T-helper 2 cell (primary cell): ENCODE measurements at regions not wholly inside any gene's neighbourhood (a gene's known extent, or its start where the extent isn't known, plus 50 kb on each side); places are given as distances from the start of the nearest gene placed in this dataset.
"Not testable (repeated sequence)": the region's sequence is repeated elsewhere in the genome, so short reads cannot be mapped to it uniquely, and the experiment has no call there.

Experiments used
- DNase-seq, 5 experiments: peaks; one replicate each; pipeline versions ENCODE4 v3.0.0 to v3.0.0-alpha.2; 2012 to 2022

DNA sequence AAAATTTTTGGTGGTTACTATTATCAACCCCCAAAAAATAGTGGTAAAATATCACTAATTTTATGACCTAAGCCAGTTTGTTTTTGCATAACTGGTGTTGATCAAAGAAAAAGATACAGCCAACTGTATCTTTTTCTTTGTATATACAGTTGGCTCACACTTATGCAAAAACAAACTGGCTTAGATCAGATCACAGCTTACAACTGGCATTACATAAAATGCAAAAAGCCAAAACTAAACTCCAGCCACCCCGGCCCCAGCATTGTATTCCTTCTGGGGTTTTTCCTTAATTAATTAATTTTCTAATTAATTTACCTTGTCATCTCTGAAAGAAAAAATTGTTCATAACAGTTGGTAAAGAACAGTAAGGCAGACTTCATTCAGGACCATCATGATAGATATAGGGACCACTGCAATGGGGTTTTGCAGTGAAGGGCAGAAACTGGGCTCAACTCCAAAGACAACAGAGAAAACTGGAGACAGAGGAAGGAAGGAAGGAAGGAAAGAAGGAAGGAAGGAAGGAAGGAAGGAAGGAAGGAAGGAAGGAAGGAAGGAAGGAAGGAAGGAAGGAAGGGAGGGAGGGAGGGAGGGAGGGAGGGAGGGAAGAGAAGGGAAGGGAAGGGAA lies 202.1 kb downstream of the HNRNPD start:
- DNase-seq, result no peak

DNA sequence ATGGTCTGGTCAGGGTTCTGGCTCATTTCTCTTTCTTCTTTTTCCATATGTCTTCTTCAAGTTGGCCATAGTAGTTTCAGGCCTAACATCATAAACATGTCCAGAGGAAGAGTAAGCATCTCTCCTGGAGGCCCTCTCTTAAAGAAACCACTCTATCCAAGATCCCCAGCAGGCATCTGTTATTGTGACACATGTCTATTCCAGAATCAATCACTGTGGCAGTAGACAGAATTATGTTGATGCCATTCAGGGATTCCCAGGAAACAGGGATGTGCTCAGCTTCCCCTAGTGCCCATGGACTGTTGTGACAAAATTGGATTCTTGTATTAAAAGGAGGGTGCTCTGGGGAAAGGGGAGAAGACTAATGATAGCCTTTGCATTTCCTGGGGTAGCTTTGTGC lies 224.0 kb downstream of the HNRNPD start:
- no peak for DNase-seq

DNA sequence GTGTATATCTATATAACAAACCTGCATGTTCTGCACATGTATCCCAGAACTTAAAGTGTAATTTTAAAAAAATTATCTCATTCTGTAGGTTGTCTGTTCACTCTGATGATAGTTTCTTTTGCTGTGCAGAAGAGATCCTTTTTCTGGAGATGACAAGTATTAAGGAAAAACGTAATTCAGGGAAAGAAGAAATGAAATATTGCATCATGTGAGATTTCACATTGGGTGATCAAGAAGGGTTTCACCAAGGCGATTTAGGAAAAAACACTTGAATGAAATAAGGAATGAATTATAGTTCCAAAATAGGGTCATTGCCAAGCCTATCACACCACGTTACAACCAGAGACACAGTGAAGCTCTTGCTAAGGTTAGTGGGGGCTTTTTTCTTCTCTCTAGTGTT lies 227.9 kb downstream of the HNRNPD start:
- DNase-seq, result no peak

DNA sequence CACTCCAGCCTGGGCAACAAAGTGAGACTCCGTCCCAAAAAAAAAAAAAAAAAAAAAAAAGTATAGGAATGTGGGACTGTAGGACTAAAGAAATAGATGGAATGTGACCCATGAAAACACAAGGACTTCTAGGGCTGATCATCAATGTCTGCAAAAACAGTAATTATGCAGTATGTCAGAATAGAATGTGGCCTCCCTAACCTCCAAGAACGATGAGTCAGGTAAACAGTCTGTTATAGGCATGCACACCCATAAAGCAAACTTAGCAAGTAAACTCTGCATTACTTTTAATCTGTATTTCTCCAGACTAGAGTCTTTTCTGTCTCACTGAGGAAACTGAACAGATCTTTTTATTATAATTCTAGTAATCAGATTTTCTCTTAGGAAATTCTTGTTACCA lies 233.4 kb downstream of the HNRNPD start:
- DNase-seq, result no peak

DNA sequence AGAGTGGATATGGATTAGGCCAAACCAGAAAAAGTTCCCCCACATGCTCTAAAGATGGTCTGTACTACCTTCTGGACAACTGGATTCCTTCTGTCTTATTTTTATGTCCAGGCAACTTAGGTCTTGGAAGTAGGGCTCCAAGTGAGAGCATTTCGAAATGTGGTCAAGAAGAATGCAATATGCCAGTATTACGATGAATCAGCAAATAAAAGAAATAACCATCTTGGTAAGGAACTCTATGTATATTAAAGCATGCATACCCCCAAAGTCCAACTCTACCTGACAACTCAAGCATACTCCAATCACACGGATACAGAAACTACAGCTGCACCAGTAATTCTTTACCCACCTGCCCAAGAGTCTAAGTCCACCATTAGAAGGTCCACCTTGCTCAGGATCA lies 234.5 kb downstream of the HNRNPD start:
- no peak for DNase-seq

DNA sequence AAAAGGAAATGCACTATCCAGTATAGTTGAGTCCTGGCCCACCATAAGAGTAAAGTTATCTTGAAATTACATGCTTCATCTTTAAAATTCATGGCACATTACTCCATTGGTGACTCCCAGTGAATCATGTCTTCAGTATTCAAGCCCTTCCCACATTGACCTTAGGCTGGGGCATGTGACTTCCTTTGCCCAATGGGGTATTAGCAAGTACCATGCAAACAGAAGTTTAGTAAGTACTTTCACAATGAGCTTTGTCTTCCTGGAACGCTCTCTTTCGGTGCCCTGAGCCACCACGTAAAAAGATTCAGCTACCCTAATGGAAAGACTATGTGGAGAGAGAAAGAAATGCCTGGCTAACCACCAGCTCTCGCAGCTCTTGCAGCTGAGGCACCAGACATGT lies 235.4 kb downstream of the HNRNPD start:
- peak in 1 of 5 experiments; percentile 31 for DNase-seq

DNA sequence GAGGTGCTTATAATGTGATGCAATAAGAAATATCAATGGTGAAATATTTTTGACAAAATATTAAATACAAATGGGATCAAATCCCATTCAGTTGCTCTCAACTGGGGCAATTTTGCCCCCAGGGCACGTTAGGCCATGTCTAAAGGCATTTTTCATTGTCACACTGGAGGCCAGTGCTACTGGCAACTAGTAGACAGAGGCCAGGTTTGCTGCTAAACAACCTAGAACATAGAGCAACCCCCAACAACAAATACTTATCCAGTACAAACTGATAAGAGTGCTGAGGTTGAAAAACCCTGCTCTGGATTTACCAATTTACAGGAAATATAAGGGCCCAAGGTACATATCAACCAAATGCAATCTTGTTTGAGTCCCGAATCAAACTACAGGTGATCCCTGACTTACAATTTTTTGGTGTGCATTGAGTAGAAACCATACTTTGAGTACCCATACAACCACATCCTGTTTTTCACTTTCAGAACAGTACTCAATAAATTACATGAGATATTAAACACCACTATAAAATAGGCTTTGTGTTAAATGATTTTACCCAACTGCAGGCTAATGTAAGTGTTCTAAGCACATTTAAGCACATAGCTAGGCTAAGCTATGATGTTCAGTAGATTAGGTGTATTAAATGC lies 237.5 kb downstream of the HNRNPD start:
- peak in 1 of 5 experiments; percentile 69 for DNase-seq

DNA sequence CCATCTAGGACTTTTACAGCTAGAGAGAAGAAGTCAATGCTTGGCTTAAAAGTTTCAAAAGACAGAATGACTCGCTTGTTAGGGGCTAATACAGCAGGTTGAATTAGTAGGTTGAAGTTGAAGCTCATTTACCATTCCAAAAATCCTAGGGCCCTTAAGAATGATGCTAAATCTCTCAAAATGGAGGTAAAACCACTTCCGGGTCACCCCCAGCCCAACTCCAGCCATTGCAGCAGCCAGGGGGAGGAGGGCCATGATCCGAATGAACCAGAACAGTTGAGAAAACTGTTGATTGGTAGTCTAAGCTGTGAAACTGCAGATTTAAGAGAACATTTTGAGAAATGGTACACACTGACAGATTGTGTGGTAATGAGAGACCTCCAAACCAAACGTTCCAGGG lies 245.4 kb downstream of the HNRNPD start:
- no peak for DNase-seq

DNA sequence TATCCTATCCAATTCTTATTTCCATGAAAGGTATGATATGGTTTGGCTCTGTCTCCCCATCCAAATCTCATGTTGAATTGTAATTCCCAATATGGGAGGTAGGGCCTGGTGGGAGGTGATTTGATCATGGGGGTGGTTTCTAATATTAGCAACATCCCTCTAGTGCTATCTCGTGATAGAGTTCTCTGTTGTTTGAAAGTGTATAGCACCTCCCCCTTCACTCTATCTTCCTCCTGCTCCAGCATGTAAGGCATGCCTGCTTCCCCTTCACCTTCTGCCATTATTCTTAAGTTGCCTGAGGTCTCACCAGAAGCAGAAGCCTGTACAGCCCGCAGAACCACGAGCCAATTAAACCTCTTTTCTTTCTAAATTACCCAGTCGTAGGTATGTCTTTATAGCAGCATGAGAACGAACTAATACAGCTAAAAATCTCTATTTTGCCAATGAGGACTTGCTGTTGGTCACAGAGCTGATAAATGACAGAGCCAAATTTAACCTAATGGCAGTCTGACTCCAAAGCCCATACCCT lies 247.2 kb downstream of the HNRNPD start:
- no peak for DNase-seq

DNA sequence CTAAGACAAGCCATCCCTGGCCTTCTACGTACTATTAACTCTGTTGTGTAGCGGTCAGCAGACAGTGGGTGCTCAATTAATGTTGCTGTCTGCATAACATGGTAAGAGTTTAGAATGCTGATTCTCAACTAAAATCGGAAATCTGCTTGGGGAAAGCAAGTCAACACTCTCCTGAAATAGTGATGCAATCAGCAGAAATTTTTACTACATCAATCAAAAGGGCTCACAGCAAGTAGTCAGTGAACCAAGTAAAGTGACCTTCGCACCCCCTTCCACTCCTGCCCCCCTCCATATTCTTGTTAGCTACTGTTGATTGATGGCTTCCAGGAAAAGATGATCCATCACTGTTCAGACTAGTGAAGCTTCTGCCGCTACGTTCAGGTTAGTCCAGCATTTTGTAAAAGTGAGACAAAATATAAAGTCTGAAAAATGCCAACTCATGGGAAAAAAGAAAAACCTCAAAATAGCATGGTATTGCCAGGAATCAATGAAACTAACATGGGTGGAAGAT lies 247.9 kb downstream of the HNRNPD start:
- no peak for DNase-seq

DNA sequence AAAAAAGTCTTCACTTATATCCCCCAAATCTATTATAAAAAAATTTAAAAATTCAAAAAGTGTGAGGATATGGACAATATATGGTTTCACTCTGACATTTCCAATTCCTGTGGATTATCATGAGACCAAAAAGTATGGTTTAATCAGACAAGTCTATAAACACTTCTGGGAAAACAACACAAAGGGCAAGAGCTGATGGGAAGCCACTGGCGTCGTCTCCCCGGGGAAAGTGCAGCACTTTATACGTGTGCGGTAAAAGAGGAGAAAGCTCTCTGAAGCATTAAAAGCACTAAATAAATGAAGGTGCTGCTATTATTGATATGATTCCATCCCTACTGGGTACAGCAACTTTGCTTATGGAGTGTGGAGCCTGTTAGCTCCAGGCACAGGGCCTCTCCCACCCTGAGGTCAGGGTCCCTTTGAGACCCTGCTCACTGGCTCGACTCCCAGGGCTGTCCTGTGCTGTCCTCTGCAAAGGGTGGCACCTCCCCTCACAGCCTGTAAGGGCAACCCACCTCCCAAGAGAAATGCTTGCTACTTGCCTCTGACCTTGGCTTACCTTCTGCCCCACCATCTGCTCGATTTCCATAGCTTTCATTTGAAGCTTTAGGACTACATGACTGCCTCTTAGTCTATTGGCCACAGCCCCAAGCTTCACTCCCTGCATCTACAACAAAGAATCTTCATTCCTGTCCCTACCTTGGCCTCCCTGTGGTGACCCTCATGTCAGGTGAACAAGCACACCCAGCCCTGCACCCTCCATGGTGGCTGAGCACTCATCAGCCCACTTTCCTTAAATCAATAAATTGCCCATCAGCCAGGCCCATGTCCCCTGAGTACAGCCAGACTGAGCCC lies 248.6 kb downstream of the HNRNPD start:
- no peak for DNase-seq

DNA sequence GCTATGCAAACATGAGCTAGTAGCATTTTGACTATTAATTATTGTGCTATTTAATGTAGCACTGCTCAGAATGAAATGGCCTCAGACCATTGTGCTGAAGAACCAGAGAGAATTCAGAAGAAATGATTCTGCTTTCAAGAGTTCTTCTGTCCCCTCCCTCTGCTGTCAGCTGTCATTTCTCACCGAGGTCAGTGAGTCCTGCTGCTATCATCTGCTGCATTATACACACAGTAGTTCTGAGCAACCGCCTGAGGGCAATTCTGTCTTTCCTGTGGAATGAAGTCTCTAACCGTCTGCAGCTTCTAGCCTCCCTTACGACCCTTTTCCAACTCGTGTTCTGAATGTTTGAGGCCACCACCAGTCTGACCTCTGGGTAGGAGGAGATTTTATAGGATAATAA lies 249.4 kb downstream of the HNRNPD start:
- DNase-seq, result no peak

DNA sequence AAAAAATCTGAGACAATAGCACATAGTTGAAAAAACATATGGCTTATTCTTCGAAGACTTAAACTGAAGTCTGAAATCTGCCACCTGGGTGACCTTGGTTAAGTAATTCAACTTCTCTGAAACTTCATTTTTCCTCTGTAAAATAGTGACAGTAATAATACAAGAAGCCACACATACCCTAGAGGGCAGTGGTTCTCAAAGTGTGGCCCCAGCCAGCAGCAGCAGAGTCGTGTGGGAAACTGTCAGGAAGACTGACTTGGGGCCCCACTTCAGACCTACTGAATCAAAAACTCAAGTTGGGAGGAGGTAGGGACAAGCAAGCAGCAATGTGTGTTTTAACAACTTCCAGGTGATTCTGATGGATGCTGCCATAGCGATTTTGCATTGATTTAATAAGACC lies 249.9 kb downstream of the HNRNPD start:
- DNase-seq, result no peak

DNA sequence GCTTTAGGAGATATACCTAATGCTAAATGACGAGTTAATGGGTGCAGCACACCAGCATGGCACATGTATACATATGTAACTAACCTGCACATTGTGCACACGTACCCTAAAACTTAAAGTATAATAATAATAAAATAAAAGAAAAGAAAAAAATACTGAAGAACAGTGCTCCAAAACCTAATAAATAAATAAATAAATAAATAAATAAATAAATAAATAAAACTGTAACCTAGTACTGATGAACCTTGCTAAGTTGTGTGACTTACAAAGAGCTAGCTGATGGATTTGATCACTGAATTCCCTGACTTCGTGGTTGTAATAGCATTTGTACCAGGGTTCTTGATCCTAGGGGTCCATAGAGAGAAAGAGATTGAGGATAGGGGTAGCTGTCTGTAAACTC lies 258.6 kb downstream of the HNRNPD start:
- not testable (repeated sequence) for DNase-seq

DNA sequence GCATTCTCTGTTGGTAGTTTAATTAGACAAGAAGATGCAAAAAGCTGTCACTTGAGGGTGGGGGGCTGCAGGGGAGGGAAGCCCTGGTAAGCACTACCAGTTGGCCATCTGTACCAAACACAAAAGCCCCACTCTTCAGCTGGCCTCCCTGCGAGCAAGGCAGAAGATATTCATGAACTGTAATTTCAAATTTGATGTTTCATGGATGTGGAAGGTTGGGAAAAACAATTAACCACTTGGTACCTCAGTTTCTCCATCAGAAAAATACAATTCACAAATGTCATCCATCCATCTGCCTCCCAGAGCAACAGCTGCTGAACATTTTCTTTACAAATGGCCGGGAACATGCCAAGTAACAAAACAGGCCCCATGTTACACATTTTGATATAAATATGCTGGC lies 265.3 kb downstream of the HNRNPD start:
- DNase-seq, result no peak

DNA sequence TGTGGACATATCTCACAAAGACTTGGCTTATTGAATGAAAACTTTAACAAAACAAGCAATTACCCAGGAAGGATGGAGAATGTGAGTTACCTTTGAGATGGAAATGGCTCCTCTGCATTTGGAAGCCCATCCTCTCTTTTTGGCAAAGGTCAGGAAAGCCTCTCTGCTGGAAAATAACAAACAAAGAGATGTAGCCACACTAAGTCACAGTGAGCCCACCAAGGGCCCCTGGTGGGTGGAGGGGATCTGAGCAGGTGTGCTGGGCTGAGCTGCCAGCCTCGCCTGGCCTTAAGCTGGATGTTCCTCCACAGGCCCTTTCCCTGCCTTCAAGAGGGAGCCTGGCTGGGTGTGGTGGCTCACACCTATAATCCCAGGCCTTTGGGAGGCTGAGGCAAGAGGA lies 269.2 kb downstream of the HNRNPD start:
- no peak for DNase-seq

DNA sequence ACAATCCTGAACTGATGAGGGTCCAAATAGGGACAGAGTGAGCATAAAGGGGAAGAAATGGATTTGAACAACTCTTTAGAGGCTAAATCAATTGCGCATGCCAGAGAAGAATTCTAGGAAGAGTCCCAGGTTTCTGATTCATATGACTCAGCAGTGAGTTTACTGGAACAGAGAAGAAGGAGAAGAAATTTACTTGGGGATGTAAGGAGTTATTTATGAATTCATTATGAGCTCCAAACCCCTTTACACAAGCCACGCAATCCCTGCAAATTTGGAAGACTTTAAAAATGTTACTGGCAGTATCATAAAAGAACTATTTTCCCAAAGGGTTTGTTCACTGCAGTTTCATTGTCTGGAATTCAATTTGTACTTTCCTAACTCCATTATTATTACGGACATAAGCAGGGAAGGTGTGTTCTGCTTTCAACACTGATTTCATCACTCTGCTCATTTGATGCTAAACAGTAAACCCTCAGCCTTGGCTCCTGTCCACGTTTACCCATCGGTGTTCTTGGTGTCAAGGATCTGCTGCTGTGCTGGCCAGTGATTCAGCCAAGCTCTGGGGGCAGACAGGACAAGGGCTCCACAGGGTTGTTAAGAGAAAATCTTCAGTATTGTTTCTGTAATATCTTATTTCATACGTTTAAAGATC lies 273.7 kb downstream of the HNRNPD start:
- DNase-seq, result no peak

DNA sequence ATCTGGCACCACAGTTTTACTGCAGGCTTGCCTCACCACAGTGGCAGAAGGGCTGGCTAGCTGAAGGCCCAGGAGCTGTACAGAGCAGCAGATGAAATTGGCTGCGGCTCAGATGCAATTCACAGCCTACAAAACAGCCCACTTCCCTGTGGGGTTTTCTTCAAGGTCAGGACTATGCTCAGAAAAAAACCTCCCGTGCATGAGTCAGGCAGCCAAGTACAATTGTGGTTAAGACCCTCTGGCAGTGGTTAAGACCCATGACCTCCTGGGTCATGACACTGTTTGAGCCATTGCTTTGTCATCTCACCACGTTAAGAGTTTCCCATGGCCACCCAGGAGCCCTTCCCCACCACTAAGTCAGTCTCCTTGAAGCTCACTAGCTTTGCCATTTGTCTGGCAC lies 276.3 kb downstream of the HNRNPD start:
- no peak for DNase-seq

DNA sequence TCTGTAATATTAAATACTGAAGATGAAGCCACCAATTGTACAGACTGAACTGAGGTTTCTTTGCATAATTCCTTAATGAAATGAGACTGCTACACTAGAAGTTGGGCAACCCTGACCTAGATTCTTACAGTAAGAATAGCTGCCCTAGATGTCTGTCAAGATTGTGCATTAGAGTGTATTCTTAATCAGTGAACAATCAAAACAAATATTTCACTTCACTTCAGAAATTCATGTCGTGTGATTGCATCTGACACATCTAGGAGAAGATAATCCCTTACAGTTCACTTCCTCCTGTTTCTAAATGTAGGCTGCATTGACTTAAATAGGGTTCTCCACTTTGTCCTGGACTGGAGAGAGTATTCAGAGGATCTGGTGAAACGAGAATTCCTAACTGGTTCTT lies 283.1 kb downstream of the HNRNPD start:
- no peak for DNase-seq

DNA sequence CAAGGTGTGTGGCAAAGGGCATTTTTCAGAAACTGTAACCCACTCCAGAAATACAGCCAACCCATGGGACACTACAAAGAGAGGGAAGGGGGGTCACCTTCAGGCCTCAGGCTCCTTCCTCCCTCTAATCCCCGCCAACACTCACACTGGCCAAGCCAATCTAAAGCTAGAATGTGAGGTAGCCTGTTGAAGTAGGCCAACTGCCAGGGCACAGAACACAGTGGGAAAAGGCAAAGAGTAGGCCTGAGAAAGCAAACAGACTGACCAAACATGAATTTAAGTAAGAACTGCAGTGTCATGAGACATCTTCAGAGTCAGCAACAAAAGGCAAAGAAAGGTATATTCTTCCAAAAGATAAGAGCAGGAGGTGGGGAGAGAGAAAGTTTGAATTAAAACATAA lies 289.0 kb downstream of the HNRNPD start:
- no peak for DNase-seq

DNA sequence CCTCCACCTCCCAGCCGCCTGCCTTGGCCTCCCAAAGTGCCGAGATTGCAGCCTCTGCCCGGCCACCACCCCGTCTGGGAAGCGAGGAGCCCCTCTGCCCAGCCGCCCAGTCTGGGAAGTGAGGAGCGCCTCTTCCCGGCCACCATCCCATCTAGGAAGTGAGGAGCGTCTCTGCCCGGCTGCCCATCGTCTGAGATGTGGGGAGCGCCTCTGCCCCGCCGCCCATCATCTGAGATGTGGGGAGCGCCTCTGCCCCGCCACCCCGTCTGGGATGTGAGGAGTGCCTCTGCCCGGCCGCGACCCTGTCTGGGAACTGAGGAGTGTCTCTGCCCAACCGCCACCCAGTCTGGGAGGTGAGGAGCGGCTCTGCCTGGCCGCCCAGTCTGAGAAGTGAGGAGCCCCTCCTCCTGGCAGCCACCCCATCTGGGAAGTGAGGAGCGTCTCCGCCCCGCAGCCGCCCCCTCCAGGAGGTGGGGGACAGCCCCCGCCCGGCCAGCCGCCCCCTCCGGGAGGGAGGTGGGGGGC lies 296.3 kb downstream of the HNRNPD start:
- DNase-seq, result not testable (repeated sequence)

DNA sequence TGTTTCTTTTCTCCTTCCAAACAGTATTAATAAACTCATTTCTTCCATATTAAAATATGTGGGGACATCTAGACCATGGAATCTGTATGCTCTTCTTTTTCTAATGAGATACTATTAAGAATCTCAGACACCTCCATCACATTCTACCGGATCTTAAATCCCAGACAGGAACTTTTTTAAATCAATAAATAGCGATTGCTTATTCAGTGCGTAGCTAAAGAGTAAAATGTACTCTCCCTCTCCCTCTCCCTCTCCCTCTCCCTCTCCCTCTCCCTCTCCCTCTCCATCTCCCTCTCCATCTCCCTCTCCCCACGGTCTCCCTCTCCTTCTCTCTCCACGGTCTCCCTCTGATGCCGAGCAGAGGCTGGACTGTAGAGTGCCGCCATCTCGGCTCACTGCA lies 297.0 kb downstream of the HNRNPD start:
- no peak for DNase-seq

DNA sequence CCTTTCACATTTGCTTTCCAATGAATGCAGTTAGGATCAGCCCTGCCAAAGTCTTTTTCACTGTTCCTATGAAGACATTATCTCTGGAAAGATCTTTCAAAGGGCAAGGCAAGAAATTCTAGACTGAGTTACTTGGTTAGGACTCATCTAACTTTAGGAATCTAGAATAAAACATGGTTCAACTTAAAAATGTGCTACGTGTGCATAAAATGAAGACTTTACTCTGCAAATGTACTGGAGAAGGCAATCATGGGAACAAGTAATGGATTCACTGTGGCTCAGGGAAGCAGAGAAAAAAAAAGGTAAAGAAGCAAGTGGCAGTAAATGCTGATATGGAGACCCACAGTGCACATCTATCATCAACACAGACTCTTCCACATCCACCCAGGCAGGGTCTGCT lies 297.4 kb downstream of the HNRNPD start:
- no peak for DNase-seq
